ENCODE measurements at regions not wholly inside any gene's neighbourhood (a gene's known extent, or its start where the extent isn't known, plus 50 kb on each side); places are given as distances from the start of the nearest gene placed in this dataset.

- TF ChIP-seq CTCF (conservative IDR thresholded peaks at IDR 0.05; ENCODE audit: low read depth, low read length) = no peak
- no peak overlapping the region for H3K4me3 ChIP-seq (ENCODE audit: low read depth, low read length)
- peak; percentile 82 for DNase-seq (ENCODE audit: low read depth)
These were observed 84.3 kb upstream of the ABI3BP start for GRCh38 chr3:101077361-101078011.

GRCh38 chr3:101074518-101074917 is 81.3 kb upstream of the ABI3BP start:
- no peak for DNase-seq (ENCODE audit: low read depth)
- TF ChIP-seq CTCF (conservative IDR thresholded peaks at IDR 0.05; ENCODE audit: low read depth, low read length) = no peak
- H3K4me3 ChIP-seq (ENCODE audit: low read depth, low read length) = no peak overlapping the region

- no peak overlapping the region for H3K4me3 ChIP-seq (ENCODE audit: low read depth, low read length)
- DNase-seq (ENCODE audit: low read depth) = peak; percentile 71
- no peak for TF ChIP-seq CTCF (conservative IDR thresholded peaks at IDR 0.05; ENCODE audit: low read depth, low read length)
These were observed 79.1 kb upstream of the ABI3BP start for GRCh38 chr3:101072300-101072699.

GRCh38 chr3:101070799-101071121 is 77.5 kb upstream of the ABI3BP start:
- TF ChIP-seq CTCF (conservative IDR thresholded peaks at IDR 0.05; ENCODE audit: low read depth, low read length) = no peak
- H3K4me3 ChIP-seq (ENCODE audit: low read depth, low read length) = no peak overlapping the region
- no peak for DNase-seq (ENCODE audit: low read depth)

GRCh38 chr3:101069901-101070798 is 76.9 kb upstream of the ABI3BP start:
- peak; percentile 80 for TF ChIP-seq CTCF (conservative IDR thresholded peaks at IDR 0.05; ENCODE audit: low read depth, low read length)
- no peak overlapping the region for H3K4me3 ChIP-seq (ENCODE audit: low read depth, low read length)
- no peak for DNase-seq (ENCODE audit: low read depth)

GRCh38 chr3:101068876-101069606 is 75.8 kb upstream of the ABI3BP start:
- no peak for DNase-seq (ENCODE audit: low read depth)
- H3K4me3 ChIP-seq (ENCODE audit: low read depth, low read length) = no peak overlapping the region
- no peak for TF ChIP-seq CTCF (conservative IDR thresholded peaks at IDR 0.05; ENCODE audit: low read depth, low read length)

Measured in epithelial cell of proximal tubule (primary cell).